ENCODE measurements at regions not wholly inside any gene's neighbourhood (a gene's known extent, or its start where the extent isn't known, plus 50 kb on each side); places are given as distances from the start of the nearest gene placed in this dataset.
"Not testable (repeated sequence)": the region's sequence is repeated elsewhere in the genome, so short reads cannot be mapped to it uniquely, and the experiment has no call there.

GRCh38 chr15:84156588-84156840 lies 79.1 kb upstream of the GOLGA6L4 start:
- not testable (repeated sequence) for H3K9ac ChIP-seq (ENCODE audit: low read length); H3K9me3 ChIP-seq (ENCODE audit: low read length); H3K4me1 ChIP-seq (ENCODE audit: insufficient read depth, low read length, severe bottlenecking); H3K79me2 ChIP-seq (ENCODE audit: insufficient read depth, low read length); H3K27ac ChIP-seq (ENCODE audit: low read depth, low read length, poor library complexity, severe bottlenecking); H3K9me2 ChIP-seq (ENCODE audit: low read depth, low read length); H3K4me3 ChIP-seq (ENCODE audit: low read depth, low read length, poor library complexity, severe bottlenecking); H4K20me1 ChIP-seq (ENCODE audit: insufficient read depth, low read length); H3K27me3 ChIP-seq (ENCODE audit: insufficient read depth, low read length); H3K4me2 ChIP-seq (ENCODE audit: low read length); H3K36me3 ChIP-seq (ENCODE audit: insufficient read depth, low read length); H2AFZ ChIP-seq (ENCODE audit: low read length); H3F3A ChIP-seq (ENCODE audit: insufficient read depth, low read length)

- H3K79me2 ChIP-seq (ENCODE audit: insufficient read depth, low read length); H3K4me1 ChIP-seq (ENCODE audit: insufficient read depth, low read length, severe bottlenecking); H3K27me3 ChIP-seq (ENCODE audit: insufficient read depth, low read length); H3K9ac ChIP-seq (ENCODE audit: low read length); H3K36me3 ChIP-seq (ENCODE audit: insufficient read depth, low read length); H3K9me3 ChIP-seq (ENCODE audit: low read length); H3K4me3 ChIP-seq (ENCODE audit: low read depth, low read length, poor library complexity, severe bottlenecking); H4K20me1 ChIP-seq (ENCODE audit: insufficient read depth, low read length); H3K27ac ChIP-seq (ENCODE audit: low read depth, low read length, poor library complexity, severe bottlenecking); H3K4me2 ChIP-seq (ENCODE audit: low read length); H3K9me2 ChIP-seq (ENCODE audit: low read depth, low read length); H3F3A ChIP-seq (ENCODE audit: insufficient read depth, low read length); H2AFZ ChIP-seq (ENCODE audit: low read length): not testable (repeated sequence)
Observed at GRCh38 chr15:84157056-84157632, 78.4 kb upstream of the GOLGA6L4 start.

- H3K79me2 ChIP-seq (ENCODE audit: insufficient read depth, low read length); H3K4me1 ChIP-seq (ENCODE audit: insufficient read depth, low read length, severe bottlenecking); H3K9me2 ChIP-seq (ENCODE audit: low read depth, low read length); H3K4me2 ChIP-seq (ENCODE audit: low read length); H3K36me3 ChIP-seq (ENCODE audit: insufficient read depth, low read length); H3K9ac ChIP-seq (ENCODE audit: low read length); H3K4me3 ChIP-seq (ENCODE audit: low read depth, low read length, poor library complexity, severe bottlenecking); H3F3A ChIP-seq (ENCODE audit: insufficient read depth, low read length); H3K27ac ChIP-seq (ENCODE audit: low read depth, low read length, poor library complexity, severe bottlenecking); H3K9me3 ChIP-seq (ENCODE audit: low read length); H3K27me3 ChIP-seq (ENCODE audit: insufficient read depth, low read length); H2AFZ ChIP-seq (ENCODE audit: low read length); H4K20me1 ChIP-seq (ENCODE audit: insufficient read depth, low read length): not testable (repeated sequence)
Observed at GRCh38 chr15:84157857-84158256, 77.7 kb upstream of the GOLGA6L4 start.

GRCh38 chr15:84159346-84160269 lies 76.0 kb upstream of the GOLGA6L4 start:
- H3K9me3 ChIP-seq (ENCODE audit: low read length); H3K36me3 ChIP-seq (ENCODE audit: insufficient read depth, low read length); H3K27me3 ChIP-seq (ENCODE audit: insufficient read depth, low read length); H3K4me3 ChIP-seq (ENCODE audit: low read depth, low read length, poor library complexity, severe bottlenecking); H3K4me2 ChIP-seq (ENCODE audit: low read length); H3K79me2 ChIP-seq (ENCODE audit: insufficient read depth, low read length); H3F3A ChIP-seq (ENCODE audit: insufficient read depth, low read length); H2AFZ ChIP-seq (ENCODE audit: low read length); H4K20me1 ChIP-seq (ENCODE audit: insufficient read depth, low read length); H3K4me1 ChIP-seq (ENCODE audit: insufficient read depth, low read length, severe bottlenecking); H3K27ac ChIP-seq (ENCODE audit: low read depth, low read length, poor library complexity, severe bottlenecking); H3K9me2 ChIP-seq (ENCODE audit: low read depth, low read length); H3K9ac ChIP-seq (ENCODE audit: low read length): not testable (repeated sequence)

GRCh38 chr15:84164423-84165292 lies 70.9 kb upstream of the GOLGA6L4 start:
- H3K36me3 ChIP-seq (ENCODE audit: insufficient read depth, low read length); H4K20me1 ChIP-seq (ENCODE audit: insufficient read depth, low read length); H3K4me1 ChIP-seq (ENCODE audit: insufficient read depth, low read length, severe bottlenecking); H3K4me2 ChIP-seq (ENCODE audit: low read length); H3K27me3 ChIP-seq (ENCODE audit: insufficient read depth, low read length); H3K4me3 ChIP-seq (ENCODE audit: low read depth, low read length, poor library complexity, severe bottlenecking); H3K9me3 ChIP-seq (ENCODE audit: low read length); H3K79me2 ChIP-seq (ENCODE audit: insufficient read depth, low read length); H3K27ac ChIP-seq (ENCODE audit: low read depth, low read length, poor library complexity, severe bottlenecking); H3K9me2 ChIP-seq (ENCODE audit: low read depth, low read length); H3F3A ChIP-seq (ENCODE audit: insufficient read depth, low read length); H2AFZ ChIP-seq (ENCODE audit: low read length); H3K9ac ChIP-seq (ENCODE audit: low read length): not testable (repeated sequence)

GRCh38 chr15:84170029-84170428 lies 65.5 kb upstream of the GOLGA6L4 start:
- H3K9ac ChIP-seq (ENCODE audit: low read length); H3F3A ChIP-seq (ENCODE audit: insufficient read depth, low read length); H3K4me2 ChIP-seq (ENCODE audit: low read length); H2AFZ ChIP-seq (ENCODE audit: low read length); H3K27ac ChIP-seq (ENCODE audit: low read depth, low read length, poor library complexity, severe bottlenecking); H4K20me1 ChIP-seq (ENCODE audit: insufficient read depth, low read length); H3K4me1 ChIP-seq (ENCODE audit: insufficient read depth, low read length, severe bottlenecking); H3K9me3 ChIP-seq (ENCODE audit: low read length); H3K27me3 ChIP-seq (ENCODE audit: insufficient read depth, low read length); H3K36me3 ChIP-seq (ENCODE audit: insufficient read depth, low read length); H3K79me2 ChIP-seq (ENCODE audit: insufficient read depth, low read length); H3K4me3 ChIP-seq (ENCODE audit: low read depth, low read length, poor library complexity, severe bottlenecking); H3K9me2 ChIP-seq (ENCODE audit: low read depth, low read length): not testable (repeated sequence)

GRCh38 chr15:84173231-84173610 lies 62.4 kb upstream of the GOLGA6L4 start:
- not testable (repeated sequence) for H3K36me3 ChIP-seq (ENCODE audit: insufficient read depth, low read length); H3K27me3 ChIP-seq (ENCODE audit: insufficient read depth, low read length); H3K9me3 ChIP-seq (ENCODE audit: low read length); H3F3A ChIP-seq (ENCODE audit: insufficient read depth, low read length); H3K4me3 ChIP-seq (ENCODE audit: low read depth, low read length, poor library complexity, severe bottlenecking); H3K9me2 ChIP-seq (ENCODE audit: low read depth, low read length); H3K4me1 ChIP-seq (ENCODE audit: insufficient read depth, low read length, severe bottlenecking); H2AFZ ChIP-seq (ENCODE audit: low read length); H4K20me1 ChIP-seq (ENCODE audit: insufficient read depth, low read length); H3K4me2 ChIP-seq (ENCODE audit: low read length); H3K79me2 ChIP-seq (ENCODE audit: insufficient read depth, low read length); H3K9ac ChIP-seq (ENCODE audit: low read length); H3K27ac ChIP-seq (ENCODE audit: low read depth, low read length, poor library complexity, severe bottlenecking)

Data from OCI-LY1 (cell line).